ENCODE measurements at regions not wholly inside any gene's neighbourhood (a gene's known extent, or its start where the extent isn't known, plus 50 kb on each side); places are given as distances from the start of the nearest gene placed in this dataset.

DNA sequence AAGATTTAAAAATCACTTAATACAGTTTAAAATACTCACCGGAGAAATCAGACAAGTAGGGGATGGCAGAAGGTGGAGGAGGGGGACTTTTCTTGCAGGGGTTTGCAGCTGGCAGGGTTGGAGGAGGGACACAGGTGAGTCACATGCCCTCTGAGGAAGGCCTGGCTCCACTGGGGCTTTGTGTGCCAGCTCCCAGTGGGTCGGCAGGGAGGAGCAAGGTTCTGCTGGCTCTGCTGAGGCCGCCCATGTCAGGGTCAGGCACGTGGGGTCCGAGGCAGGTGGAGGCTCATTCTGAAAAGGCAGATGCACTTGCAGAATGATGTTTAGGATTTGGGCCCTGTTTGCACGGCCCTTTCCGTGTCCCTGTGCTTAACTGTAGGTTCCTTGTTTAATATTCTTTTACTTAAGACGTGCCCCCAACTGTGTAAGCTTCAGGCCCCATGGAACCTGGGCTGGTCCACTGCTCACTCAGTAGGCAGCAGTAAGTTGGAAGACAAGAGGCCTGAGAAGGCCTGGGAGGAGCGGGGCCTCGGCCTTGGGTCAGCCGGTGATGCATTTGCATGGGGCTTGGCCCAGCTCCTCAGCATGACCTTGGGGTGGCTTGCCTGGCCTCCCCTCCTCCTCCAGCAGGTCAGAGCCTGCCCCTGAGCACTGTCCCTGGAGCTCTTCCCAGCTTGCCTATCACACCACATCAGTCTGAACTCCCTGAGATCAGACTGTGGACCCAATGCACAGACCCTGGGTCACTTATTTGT lies 141.0 kb downstream of the GLI2 start:
- no peak overlapping the region for H2AFZ ChIP-seq (ENCODE audit: low read depth, low read length)
- Mint-ChIP-seq H3K36me3 (ENCODE audit: low read depth, unreplicated experiment) (peaks cover 3% of the 10 kb centered on the region), H3K4me3 (ENCODE audit: unreplicated experiment) (no peak overlapping the region), H3K27ac (ENCODE audit: unreplicated experiment) (no peak overlapping the region), H3K27me3 (ENCODE audit: low read depth, unreplicated experiment) (no peaks in the 10 kb centered on the region), H3K9me3 (ENCODE audit: unreplicated experiment) (no peaks in the 10 kb centered on the region), H3K4me1 (ENCODE audit: low read depth, unreplicated experiment) (peaks cover 26% of the 10 kb centered on the region)
- H3K27ac ChIP-seq (ENCODE audit: low read depth, low read length) = no peak overlapping the region
- H4K20me1 ChIP-seq (ENCODE audit: insufficient read depth, low read length) = peaks cover 94% of the 10 kb centered on the region
- FAIRE-seq (no peak), DNase-seq (ENCODE audit: low read depth) (no peak)
- TF ChIP-seq EZH2 (IDR thresholded peaks at IDR 0.05; ENCODE audit: insufficient read depth, low read length) = no peak
- TF ChIP-seq, protein P1, sequence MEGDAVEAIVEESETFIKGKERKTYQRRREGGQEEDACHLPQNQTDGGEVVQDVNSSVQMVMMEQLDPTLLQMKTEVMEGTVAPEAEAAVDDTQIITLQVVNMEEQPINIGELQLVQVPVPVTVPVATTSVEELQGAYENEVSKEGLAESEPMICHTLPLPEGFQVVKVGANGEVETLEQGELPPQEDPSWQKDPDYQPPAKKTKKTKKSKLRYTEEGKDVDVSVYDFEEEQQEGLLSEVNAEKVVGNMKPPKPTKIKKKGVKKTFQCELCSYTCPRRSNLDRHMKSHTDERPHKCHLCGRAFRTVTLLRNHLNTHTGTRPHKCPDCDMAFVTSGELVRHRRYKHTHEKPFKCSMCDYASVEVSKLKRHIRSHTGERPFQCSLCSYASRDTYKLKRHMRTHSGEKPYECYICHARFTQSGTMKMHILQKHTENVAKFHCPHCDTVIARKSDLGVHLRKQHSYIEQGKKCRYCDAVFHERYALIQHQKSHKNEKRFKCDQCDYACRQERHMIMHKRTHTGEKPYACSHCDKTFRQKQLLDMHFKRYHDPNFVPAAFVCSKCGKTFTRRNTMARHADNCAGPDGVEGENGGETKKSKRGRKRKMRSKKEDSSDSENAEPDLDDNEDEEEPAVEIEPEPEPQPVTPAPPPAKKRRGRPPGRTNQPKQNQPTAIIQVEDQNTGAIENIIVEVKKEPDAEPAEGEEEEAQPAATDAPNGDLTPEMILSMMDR (IDR thresholded peaks at IDR 0.05; ENCODE audit: insufficient read depth, low read depth, low read length) = no peak
- peaks cover 15% of the 10 kb centered on the region for H3K4me1 ChIP-seq (ENCODE audit: insufficient read depth, low read length)
- no peak overlapping the region for H3K4me2 ChIP-seq (ENCODE audit: low read length)
- H3K79me2 ChIP-seq (ENCODE audit: insufficient read depth, low read length) = peaks cover 87% of the 10 kb centered on the region
- no peaks in the 10 kb centered on the region for H3K9me3 ChIP-seq (ENCODE audit: insufficient read depth, low read depth, low read length)
- no peaks in the 10 kb centered on the region for H3K36me3 ChIP-seq (ENCODE audit: insufficient read depth, low read length)
- H3K27me3 ChIP-seq (ENCODE audit: insufficient read depth, low read length) = no peaks in the 10 kb centered on the region
- no peak overlapping the region for H3K4me3 ChIP-seq (ENCODE audit: insufficient read depth, low read depth, low read length)
- H3K9ac ChIP-seq (ENCODE audit: low read length) = no peak overlapping the region

DNA sequence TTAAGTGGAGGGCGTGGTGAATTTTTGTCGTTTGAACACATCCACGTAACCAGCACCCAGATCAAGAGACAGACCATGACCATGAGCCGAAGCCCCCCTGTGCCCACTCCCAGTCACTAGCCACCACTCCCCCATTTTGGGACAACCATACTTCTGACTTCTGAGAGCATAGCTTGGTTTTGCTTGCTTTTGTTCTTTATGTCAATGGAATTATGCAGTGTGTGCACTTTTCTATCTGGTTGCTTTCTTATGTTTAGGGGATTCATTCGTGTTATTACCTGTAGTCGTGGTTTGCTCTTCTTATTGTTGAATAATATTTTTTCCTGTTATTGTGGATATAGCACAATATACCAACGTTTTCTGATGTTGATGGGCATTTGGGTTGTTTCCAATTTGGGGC lies 141.7 kb downstream of the GLI2 start:
- H3K27ac ChIP-seq (ENCODE audit: low read depth, low read length) = no peak overlapping the region
- FAIRE-seq = no peak
- no peak overlapping the region for H3K4me2 ChIP-seq (ENCODE audit: low read length)

More for the DNA sequence above, 141.7 kb downstream of the GLI2 start:
- peaks cover 3% of the 10 kb centered on the region for H3K36me3 Mint-ChIP-seq (ENCODE audit: low read depth, unreplicated experiment)
- Histone ChIP-seq H3K79me2 (ENCODE audit: insufficient read depth, low read length) (peaks cover 87% of the 10 kb centered on the region), H3K4me3 (ENCODE audit: insufficient read depth, low read depth, low read length) (no peak overlapping the region), H3K9me3 (ENCODE audit: insufficient read depth, low read depth, low read length) (no peaks in the 10 kb centered on the region), H3K4me1 (ENCODE audit: insufficient read depth, low read length) (peaks cover 15% of the 10 kb centered on the region), H2AFZ (ENCODE audit: low read depth, low read length) (no peak overlapping the region), H4K20me1 (ENCODE audit: insufficient read depth, low read length) (peaks cover 94% of the 10 kb centered on the region), H3K27me3 (ENCODE audit: insufficient read depth, low read length) (no peaks in the 10 kb centered on the region), H3K36me3 (ENCODE audit: insufficient read depth, low read length) (no peaks in the 10 kb centered on the region), H3K9ac (ENCODE audit: low read length) (no peak overlapping the region)
- no peaks in the 10 kb centered on the region for H3K27me3 Mint-ChIP-seq (ENCODE audit: low read depth, unreplicated experiment)
- no peak for TF ChIP-seq EZH2 (IDR thresholded peaks at IDR 0.05; ENCODE audit: insufficient read depth, low read length)
- TF ChIP-seq, protein P1 (IDR thresholded peaks at IDR 0.05; ENCODE audit: insufficient read depth, low read depth, low read length) = no peak
- H3K4me3 Mint-ChIP-seq (ENCODE audit: unreplicated experiment) = no peak overlapping the region
- no peaks in the 10 kb centered on the region for H3K9me3 Mint-ChIP-seq (ENCODE audit: unreplicated experiment)
- no peak for DNase-seq (ENCODE audit: low read depth)
- H3K4me1 Mint-ChIP-seq (ENCODE audit: low read depth, unreplicated experiment) = peaks cover 23% of the 10 kb centered on the region
- no peak overlapping the region for H3K27ac Mint-ChIP-seq (ENCODE audit: unreplicated experiment)
